GM06990 (cell line): ENCODE measurements at regions not wholly inside any gene's neighbourhood (a gene's known extent, or its start where the extent isn't known, plus 50 kb on each side); places are given as distances from the start of the nearest gene placed in this dataset.

Source experiments
- DNase-seq: peaks from one replicate; pipeline ENCODE4 v3.0.0-alpha.2; 2011; ENCODE audit not compliant: insufficient read length; ENCODE audit errors: extremely low read depth
- H3K27me3 ChIP-seq: replicated peaks from 2 replicates; pipeline ENCODE4 v1.6.0; 2011; ENCODE audit warnings: low read length; ENCODE audit not compliant: control insufficient read depth, insufficient read depth
- H3K36me3 ChIP-seq: 2 replicates; pipeline ENCODE4 v1.5.1; 2011; ENCODE audit warnings: low read length; ENCODE audit not compliant: control insufficient read depth, insufficient read depth
- H3K4me3 ChIP-seq: replicated peaks from 2 replicates; pipeline ENCODE4 v1.5.1; 2011; ENCODE audit warnings: low read depth, mild to moderate bottlenecking, control low read depth, low read length
- TF ChIP-seq, protein P1 (sequence below): IDR thresholded peaks from 2 replicates; pipeline ENCODE4 v1.5.1; 2011; ENCODE audit warnings: low read length, control low read depth, mild to moderate bottlenecking, inconsistent platforms; ENCODE audit not compliant: insufficient read depth, poor library complexity, severe bottlenecking

DNA sequence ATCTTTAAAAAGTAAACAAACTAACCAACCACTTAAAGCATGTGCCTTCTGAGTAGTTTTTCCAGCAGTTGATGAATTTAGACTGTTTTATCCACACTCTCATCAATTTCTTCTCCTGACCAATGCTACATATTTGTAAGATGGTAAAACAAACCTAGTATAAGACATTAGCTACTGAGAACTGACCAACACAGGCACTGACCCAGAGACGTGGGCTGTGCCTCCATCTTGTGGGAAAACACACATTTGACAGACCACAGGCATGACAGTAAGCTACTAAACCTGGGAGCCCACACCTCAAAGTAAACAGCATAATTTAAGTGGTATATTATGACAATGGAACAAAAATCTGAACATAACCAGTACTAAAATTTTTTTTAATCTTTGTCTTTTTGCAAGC, 121.4 kb upstream of the NRSN1 start:
- Histone ChIP-seq H3K27me3 (no peaks in the 10 kb centered on the region), H3K36me3 (no peaks in the 10 kb centered on the region), H3K4me3 (no peak overlapping the region)
- TF ChIP-seq, protein P1, sequence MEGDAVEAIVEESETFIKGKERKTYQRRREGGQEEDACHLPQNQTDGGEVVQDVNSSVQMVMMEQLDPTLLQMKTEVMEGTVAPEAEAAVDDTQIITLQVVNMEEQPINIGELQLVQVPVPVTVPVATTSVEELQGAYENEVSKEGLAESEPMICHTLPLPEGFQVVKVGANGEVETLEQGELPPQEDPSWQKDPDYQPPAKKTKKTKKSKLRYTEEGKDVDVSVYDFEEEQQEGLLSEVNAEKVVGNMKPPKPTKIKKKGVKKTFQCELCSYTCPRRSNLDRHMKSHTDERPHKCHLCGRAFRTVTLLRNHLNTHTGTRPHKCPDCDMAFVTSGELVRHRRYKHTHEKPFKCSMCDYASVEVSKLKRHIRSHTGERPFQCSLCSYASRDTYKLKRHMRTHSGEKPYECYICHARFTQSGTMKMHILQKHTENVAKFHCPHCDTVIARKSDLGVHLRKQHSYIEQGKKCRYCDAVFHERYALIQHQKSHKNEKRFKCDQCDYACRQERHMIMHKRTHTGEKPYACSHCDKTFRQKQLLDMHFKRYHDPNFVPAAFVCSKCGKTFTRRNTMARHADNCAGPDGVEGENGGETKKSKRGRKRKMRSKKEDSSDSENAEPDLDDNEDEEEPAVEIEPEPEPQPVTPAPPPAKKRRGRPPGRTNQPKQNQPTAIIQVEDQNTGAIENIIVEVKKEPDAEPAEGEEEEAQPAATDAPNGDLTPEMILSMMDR = no peak
- no peak for DNase-seq

DNA sequence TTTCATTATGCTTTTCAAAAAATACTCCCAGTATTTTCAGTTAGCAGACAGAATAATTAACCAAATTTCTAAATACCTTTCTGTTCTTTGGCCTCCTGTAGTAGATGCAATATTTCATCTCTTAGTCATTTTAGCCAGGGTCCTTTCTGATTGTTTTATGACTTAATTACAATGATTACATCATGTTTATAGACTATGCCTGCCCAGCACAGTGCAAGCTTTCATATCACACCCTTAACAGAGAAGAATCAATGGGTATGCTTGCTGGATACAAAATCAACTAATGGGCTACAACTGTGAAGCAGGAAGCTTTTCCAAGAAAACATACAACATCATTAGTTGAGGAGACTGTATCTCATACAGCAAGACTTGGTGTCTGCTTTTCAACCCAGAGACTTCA, 119.8 kb upstream of the NRSN1 start:
- Histone ChIP-seq H3K4me3 (no peak overlapping the region), H3K36me3 (no peaks in the 10 kb centered on the region), H3K27me3 (no peaks in the 10 kb centered on the region)
- TF ChIP-seq, protein P1 = no peak
- DNase-seq = no peak

DNA sequence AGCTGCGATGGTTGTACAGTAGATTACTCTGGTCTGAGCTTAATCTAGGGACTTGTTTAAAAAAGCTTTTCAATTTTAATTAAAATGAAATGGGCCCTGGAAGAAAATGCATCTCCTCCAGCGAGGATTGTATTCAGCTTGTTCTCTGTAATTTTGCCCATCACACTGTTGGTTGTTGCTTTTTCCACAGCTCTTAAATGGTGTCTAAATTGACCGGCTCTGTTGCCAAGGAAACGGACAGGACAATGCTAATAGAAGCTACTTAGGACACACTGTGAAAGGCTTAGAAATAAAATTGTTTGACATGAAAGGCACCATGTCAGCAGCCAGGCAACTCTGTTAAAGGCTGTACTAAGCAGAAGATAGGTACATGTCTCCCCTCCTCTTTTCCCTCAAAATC, 116.7 kb upstream of the NRSN1 start:
- no peak for DNase-seq
- H3K4me3 ChIP-seq = no peak overlapping the region
- TF ChIP-seq, protein P1 = no peak
- H3K27me3 ChIP-seq = no peaks in the 10 kb centered on the region
- no peaks in the 10 kb centered on the region for H3K36me3 ChIP-seq

DNA sequence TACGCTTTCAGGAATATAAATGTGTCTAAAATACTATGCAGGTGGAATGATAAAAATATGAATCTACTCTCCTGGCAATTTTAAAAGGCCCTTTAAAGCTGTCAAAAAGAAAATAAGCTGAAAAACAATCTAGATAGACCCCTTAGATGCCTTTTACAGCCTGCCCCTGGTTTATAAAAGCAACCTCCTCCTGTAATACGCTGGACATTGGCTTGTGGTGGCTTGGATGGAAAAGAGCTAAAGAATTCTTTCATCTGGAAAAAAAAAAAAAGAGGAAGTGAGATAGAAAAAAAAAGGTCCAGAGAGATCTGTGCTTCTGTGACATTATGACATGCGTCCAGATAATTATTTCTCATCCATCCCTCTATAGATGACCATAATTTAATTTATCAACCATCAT, 115.9 kb upstream of the NRSN1 start:
- no peak for DNase-seq
- H3K36me3 ChIP-seq = no peaks in the 10 kb centered on the region
- H3K4me3 ChIP-seq = no peak overlapping the region
- no peaks in the 10 kb centered on the region for H3K27me3 ChIP-seq
- TF ChIP-seq, protein P1 = no peak

DNA sequence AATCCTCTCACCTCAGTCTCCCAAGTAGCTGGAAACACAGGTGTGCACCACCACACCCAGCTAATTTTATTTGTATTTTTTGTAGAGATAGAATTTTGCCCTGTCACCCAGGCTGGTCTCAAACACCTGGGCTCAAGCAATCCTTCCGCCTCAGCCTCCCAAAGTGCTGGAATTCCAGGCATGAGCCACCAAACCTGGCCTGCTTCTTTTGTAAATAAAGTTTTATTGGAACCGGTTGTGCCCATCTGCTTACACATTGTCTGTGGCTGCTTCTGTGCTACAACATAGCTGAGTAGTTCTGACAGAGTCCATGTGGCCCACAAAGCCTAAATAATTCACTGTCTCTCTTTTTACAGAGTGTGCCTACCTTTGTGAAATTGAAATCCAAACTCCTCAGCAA, 109.7 kb upstream of the NRSN1 start:
- H3K4me3 ChIP-seq = no peak overlapping the region
- TF ChIP-seq, protein P1 = no peak
- no peak for DNase-seq
- H3K27me3 ChIP-seq = no peaks in the 10 kb centered on the region
- H3K36me3 ChIP-seq = no peaks in the 10 kb centered on the region

DNA sequence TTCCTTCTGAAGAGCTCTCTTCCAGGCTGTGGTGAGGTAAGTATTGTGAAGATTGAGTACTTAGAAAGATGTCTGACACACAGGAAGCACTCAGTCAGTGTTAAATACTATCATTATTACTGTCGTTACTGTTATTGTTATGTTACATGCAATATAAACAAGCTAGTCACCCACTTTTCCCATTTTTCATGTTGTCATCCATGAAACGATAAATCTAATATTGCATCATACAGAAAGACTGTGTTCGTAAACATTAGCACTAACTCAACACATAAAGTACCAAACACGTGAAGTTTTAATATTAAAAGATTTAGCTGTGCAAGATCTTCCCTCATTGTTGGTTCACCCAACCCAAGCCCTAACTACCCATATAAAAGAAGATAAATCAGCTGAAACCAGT, 109.2 kb upstream of the NRSN1 start:
- H3K36me3 ChIP-seq = no peaks in the 10 kb centered on the region
- TF ChIP-seq, protein P1 = no peak
- no peak overlapping the region for H3K4me3 ChIP-seq
- H3K27me3 ChIP-seq = no peaks in the 10 kb centered on the region
- no peak for DNase-seq
